Gastroesophageal sphincter (tissue), 3 donors: ENCODE measurements at regions not wholly inside any gene's neighbourhood (a gene's known extent, or its start where the extent isn't known, plus 50 kb on each side); places are given as distances from the start of the nearest gene placed in this dataset.

Experiments used
- CTCF ChIP-seq, 4 experiments: fragments of 200-600 bp in 2 of 4; fragments of 450-650 bp in 2 of 4; sonication (generic) in 1 of 4; IDR thresholded peaks; one replicate each; pipeline ENCODE4 v1.5.1; 2017 to 2019; ENCODE audit warnings: antibody characterized with exemption in 4 of 4, mild to moderate bottlenecking in 2 of 4, moderate library complexity in 2 of 4
- POLR2A ChIP-seq, 2 donors: fragments of 450-650 bp; IDR thresholded peaks; one replicate each; pipeline ENCODE4 v1.6.1; 2017; ENCODE audit warnings: antibody characterized with exemption in 2 of 2, mild to moderate bottlenecking in 2 of 2, moderate library complexity in 1 of 2
- POLR2AphosphoS5 ChIP-seq: sonication (generic); formaldehyde crosslinking; IDR thresholded peaks from one replicate; pipeline ENCODE4 v1.6.1; 2017; ENCODE audit warnings: antibody characterized with exemption

DNA sequence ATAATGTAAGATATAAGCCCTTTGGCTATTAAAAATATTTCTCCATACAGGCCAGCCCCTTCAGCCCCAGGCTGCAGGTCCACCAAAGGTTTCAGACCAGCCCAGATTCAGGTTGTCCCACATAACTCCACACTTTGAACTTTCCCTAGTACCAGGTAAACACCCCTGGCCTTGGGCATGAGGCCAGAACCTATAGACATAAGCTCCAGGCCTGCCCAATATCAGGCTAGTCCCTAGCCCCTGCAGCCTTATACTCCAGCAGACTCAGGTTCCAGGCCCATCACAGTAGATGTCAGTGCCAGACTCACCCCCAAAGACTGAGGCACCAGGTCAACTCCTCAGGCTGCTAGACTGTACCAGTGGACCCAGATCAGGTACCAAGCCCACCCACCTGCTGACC, 178.5 kb upstream of the DAAM1 start:
- TF ChIP-seq POLR2A (IDR thresholded peaks at IDR 0.05): no peak
- no peak for TF ChIP-seq CTCF (IDR thresholded peaks at IDR 0.05)
- TF ChIP-seq POLR2AphosphoS5: no peak
